SU-DHL-6 (cell line): ENCODE measurements at regions not wholly inside any gene's neighbourhood (a gene's known extent, or its start where the extent isn't known, plus 50 kb on each side); places are given as distances from the start of the nearest gene placed in this dataset.

ENCODE experiments used
- CTCF ChIP-seq: fragments of 200-600 bp; sonication (generic); IDR thresholded peaks from one replicate; pipeline ENCODE4 v1.5.1; 2017; ENCODE audit warnings: antibody characterized with exemption, mild to moderate bottlenecking, low read length, moderate library complexity; ENCODE audit not compliant: insufficient read depth, poor library complexity, severe bottlenecking
- EZH2phosphoT487 ChIP-seq: fragments of 200-600 bp; sonication (generic), shearing (Covaris generic); conservative IDR thresholded peaks from 2 replicates; pipeline ENCODE4 v1.6.1; 2018; ENCODE audit warnings: mild to moderate bottlenecking, antibody characterized with exemption, low read length, moderate library complexity, mixed read lengths

- TF ChIP-seq CTCF, result no peak
- TF ChIP-seq EZH2phosphoT487, result no peak
These were observed 729.8 kb downstream of the FAM181B start for GRCh38 chr11:82003671-82004515.
